ENCODE measurements at regions not wholly inside any gene's neighbourhood (a gene's known extent, or its start where the extent isn't known, plus 50 kb on each side); places are given as distances from the start of the nearest gene placed in this dataset.
A peak's percentile ranks its signal among the peaks of the same experiment; 100 is the strongest.

DNA sequence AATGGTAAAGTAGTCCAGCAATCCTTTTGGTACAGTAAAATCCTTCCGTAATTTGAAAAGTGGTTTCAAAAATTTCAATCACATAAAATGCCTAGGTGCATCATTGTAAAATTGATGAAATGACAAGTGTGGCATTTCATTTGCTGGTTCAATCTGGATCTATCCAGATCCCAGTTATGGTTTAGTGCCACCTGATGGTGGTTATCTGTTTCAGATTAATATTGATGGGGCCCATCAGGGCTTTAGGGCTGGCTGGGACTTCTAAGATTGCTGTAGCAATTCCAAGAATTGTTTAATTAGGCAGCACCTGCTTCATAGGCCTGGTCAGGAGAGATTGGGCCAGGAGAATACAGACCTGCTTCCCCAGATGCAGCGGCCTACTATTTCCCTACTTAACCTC lies 55.5 kb upstream of the PIK3C3 start:
- H3K9ac ChIP-seq (ENCODE audit: extremely low read depth, low read length, poor library complexity, severe bottlenecking): no peak overlapping the region
- no peaks in the 10 kb centered on the region for H3K27me3 Mint-ChIP-seq (ENCODE audit: insufficient read depth)
- no peak overlapping the region for H3K27ac ChIP-seq (ENCODE audit: low read depth, low read length)
- H3K4me1 Mint-ChIP-seq: no peaks in the 10 kb centered on the region
- H3K4me1 ChIP-seq (ENCODE audit: control insufficient read depth, insufficient read depth, low read length): no peaks in the 10 kb centered on the region
- H3K4me3 ChIP-seq (ENCODE audit: low read length): no peak overlapping the region
- peaks cover 18% of the 10 kb centered on the region for H3K36me3 Mint-ChIP-seq (ENCODE audit: low read depth)
- H3K4me3 Mint-ChIP-seq: no peak overlapping the region
- H3K36me3 ChIP-seq (ENCODE audit: control insufficient read depth, insufficient read depth, low read length): no peaks in the 10 kb centered on the region
- peaks cover 19% of the 10 kb centered on the region for H3K27me3 ChIP-seq (ENCODE audit: control insufficient read depth, insufficient read depth, low read length, poor library complexity, severe bottlenecking)
- H3K27ac Mint-ChIP-seq: no peak overlapping the region
- WGBS, 2 experiments (ENCODE audit: insufficient coverage in 1 of 2, insufficient read length in 1 of 2): 100% methylated on average over 1 to 2 of the region's 2 CpGs
- no peak for DNase-seq
- peaks cover 27% of the 10 kb centered on the region for H3K9me3 ChIP-seq (ENCODE audit: control insufficient read depth, low read length)
- TF ChIP-seq, protein P1, sequence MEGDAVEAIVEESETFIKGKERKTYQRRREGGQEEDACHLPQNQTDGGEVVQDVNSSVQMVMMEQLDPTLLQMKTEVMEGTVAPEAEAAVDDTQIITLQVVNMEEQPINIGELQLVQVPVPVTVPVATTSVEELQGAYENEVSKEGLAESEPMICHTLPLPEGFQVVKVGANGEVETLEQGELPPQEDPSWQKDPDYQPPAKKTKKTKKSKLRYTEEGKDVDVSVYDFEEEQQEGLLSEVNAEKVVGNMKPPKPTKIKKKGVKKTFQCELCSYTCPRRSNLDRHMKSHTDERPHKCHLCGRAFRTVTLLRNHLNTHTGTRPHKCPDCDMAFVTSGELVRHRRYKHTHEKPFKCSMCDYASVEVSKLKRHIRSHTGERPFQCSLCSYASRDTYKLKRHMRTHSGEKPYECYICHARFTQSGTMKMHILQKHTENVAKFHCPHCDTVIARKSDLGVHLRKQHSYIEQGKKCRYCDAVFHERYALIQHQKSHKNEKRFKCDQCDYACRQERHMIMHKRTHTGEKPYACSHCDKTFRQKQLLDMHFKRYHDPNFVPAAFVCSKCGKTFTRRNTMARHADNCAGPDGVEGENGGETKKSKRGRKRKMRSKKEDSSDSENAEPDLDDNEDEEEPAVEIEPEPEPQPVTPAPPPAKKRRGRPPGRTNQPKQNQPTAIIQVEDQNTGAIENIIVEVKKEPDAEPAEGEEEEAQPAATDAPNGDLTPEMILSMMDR (conservative IDR thresholded peaks at IDR 0.05): peak; percentile 45
- H3K9me3 Mint-ChIP-seq: peaks cover 24% of the 10 kb centered on the region

DNA sequence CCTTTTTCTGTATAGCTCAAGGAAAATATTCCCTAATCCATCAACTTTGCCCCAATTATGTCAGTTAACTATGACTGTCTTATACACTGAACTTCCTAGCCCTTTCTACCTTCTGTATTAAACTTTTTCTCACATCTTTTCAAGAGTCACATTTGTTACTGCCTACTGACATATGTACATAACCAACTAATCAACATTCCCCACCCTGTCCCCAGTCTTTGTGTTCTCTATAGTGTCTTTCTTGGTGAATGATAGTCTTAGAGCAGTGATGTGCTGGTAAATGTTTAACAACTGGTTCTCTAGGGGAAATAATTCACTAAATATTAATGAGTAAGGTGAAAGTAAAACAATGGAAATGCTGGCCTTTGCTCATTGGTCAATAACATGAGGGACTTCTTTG lies 61.6 kb upstream of the PIK3C3 start:
- Mint-ChIP-seq H3K27me3 (ENCODE audit: insufficient read depth) (no peaks in the 10 kb centered on the region), H3K36me3 (ENCODE audit: low read depth) (peaks cover 18% of the 10 kb centered on the region), H3K27ac (no peak overlapping the region), H3K9me3 (peaks cover 30% of the 10 kb centered on the region), H3K4me3 (no peak overlapping the region), H3K4me1 (peaks cover 11% of the 10 kb centered on the region)
- Histone ChIP-seq H3K4me3 (ENCODE audit: low read length) (no peak overlapping the region), H3K9me3 (ENCODE audit: control insufficient read depth, low read length) (peaks cover 39% of the 10 kb centered on the region), H3K9ac (ENCODE audit: extremely low read depth, low read length, poor library complexity, severe bottlenecking) (no peak overlapping the region), H3K36me3 (ENCODE audit: control insufficient read depth, insufficient read depth, low read length) (no peaks in the 10 kb centered on the region), H3K27ac (ENCODE audit: low read depth, low read length) (no peak overlapping the region), H3K4me1 (ENCODE audit: control insufficient read depth, insufficient read depth, low read length) (no peaks in the 10 kb centered on the region), H3K27me3 (ENCODE audit: control insufficient read depth, insufficient read depth, low read length, poor library complexity, severe bottlenecking) (no peaks in the 10 kb centered on the region)
- no peak for DNase-seq
- TF ChIP-seq, protein P1 (conservative IDR thresholded peaks at IDR 0.05): no peak

DNA sequence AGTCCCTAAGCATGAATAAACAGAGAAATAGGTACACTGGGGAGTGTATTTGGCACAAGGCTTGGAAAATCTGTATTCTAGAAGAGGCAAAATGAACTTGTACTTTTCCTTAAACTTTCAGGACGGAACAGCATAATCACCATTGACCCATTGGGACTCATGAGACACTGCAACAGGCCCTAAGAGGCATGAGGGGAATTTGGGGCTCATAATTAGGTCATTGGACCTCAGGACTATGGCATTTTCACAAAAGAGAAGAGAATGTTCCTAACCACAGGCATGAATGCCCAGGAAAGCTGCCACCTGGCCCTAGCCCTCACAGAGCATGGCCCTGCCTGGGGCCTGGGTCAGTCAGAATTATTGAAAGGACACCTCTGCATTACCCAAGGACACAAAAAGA lies 67.9 kb upstream of the PIK3C3 start:
- Histone ChIP-seq H3K27ac (ENCODE audit: low read depth, low read length) (no peak overlapping the region), H3K9me3 (ENCODE audit: control insufficient read depth, low read length) (no peaks in the 10 kb centered on the region), H3K27me3 (ENCODE audit: control insufficient read depth, insufficient read depth, low read length, poor library complexity, severe bottlenecking) (no peaks in the 10 kb centered on the region), H3K4me1 (ENCODE audit: control insufficient read depth, insufficient read depth, low read length) (no peaks in the 10 kb centered on the region), H3K9ac (ENCODE audit: extremely low read depth, low read length, poor library complexity, severe bottlenecking) (no peak overlapping the region), H3K4me3 (ENCODE audit: low read length) (no peak overlapping the region), H3K36me3 (ENCODE audit: control insufficient read depth, insufficient read depth, low read length) (no peaks in the 10 kb centered on the region)
- H3K4me3 Mint-ChIP-seq: no peak overlapping the region
- H3K36me3 Mint-ChIP-seq (ENCODE audit: low read depth): no peaks in the 10 kb centered on the region
- H3K4me1 Mint-ChIP-seq: peaks cover 23% of the 10 kb centered on the region
- TF ChIP-seq, protein P1 (conservative IDR thresholded peaks at IDR 0.05): no peak
- H3K9me3 Mint-ChIP-seq: no peaks in the 10 kb centered on the region
- no peaks in the 10 kb centered on the region for H3K27me3 Mint-ChIP-seq (ENCODE audit: insufficient read depth)
- no peak for DNase-seq
- 62% methylated on average over 1 of the region's 1 CpG; no CpG with 5 or more reads in 1 of the 2 experiments for WGBS, 2 experiments (ENCODE audit: insufficient coverage in 1 of 2, insufficient read length in 1 of 2)
- no peak overlapping the region for H3K27ac Mint-ChIP-seq

Data from endodermal cell (in vitro differentiated cells).